ENCODE measurements at regions not wholly inside any gene's neighbourhood (a gene's known extent, or its start where the extent isn't known, plus 50 kb on each side); places are given as distances from the start of the nearest gene placed in this dataset.

- TF ChIP-seq, protein P1, sequence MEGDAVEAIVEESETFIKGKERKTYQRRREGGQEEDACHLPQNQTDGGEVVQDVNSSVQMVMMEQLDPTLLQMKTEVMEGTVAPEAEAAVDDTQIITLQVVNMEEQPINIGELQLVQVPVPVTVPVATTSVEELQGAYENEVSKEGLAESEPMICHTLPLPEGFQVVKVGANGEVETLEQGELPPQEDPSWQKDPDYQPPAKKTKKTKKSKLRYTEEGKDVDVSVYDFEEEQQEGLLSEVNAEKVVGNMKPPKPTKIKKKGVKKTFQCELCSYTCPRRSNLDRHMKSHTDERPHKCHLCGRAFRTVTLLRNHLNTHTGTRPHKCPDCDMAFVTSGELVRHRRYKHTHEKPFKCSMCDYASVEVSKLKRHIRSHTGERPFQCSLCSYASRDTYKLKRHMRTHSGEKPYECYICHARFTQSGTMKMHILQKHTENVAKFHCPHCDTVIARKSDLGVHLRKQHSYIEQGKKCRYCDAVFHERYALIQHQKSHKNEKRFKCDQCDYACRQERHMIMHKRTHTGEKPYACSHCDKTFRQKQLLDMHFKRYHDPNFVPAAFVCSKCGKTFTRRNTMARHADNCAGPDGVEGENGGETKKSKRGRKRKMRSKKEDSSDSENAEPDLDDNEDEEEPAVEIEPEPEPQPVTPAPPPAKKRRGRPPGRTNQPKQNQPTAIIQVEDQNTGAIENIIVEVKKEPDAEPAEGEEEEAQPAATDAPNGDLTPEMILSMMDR (optimal IDR thresholded peaks at IDR 0.05 in 1 of 3, IDR thresholded peaks at IDR 0.05 in 1 of 3, conservative IDR thresholded peaks at IDR 0.05 in 1 of 3; ENCODE audit: extremely low read depth in 1 of 3, insufficient read depth in 2 of 3, low read length in 3 of 3): no peak
- no peak for TF ChIP-seq EZH2 (IDR thresholded peaks at IDR 0.05; ENCODE audit: low read length)
Observed at GRCh38 chr12:30152705-30153104, 369.0 kb upstream of the TMTC1 start.

Measured in keratinocyte (primary cell).